Heart right ventricle (tissue), 16 donors: ENCODE measurements at regions not wholly inside any gene's neighbourhood (a gene's known extent, or its start where the extent isn't known, plus 50 kb on each side); places are given as distances from the start of the nearest gene placed in this dataset.

Source experiments
- ATAC-seq, 8 donors: fragments of 200-7000 bp; cut with Tn5 transposase; one replicate each; pipeline ENCODE4 v1.9.1; 2020; ENCODE audit warnings: mild to moderate bottlenecking in 8 of 8, moderate library complexity in 8 of 8, moderate number of reproducible peaks in 1 of 8
- DNase-seq, 2 donors: peaks; one replicate each; pipeline ENCODE4 v3.0.0-alpha.2; 2020
- H3K27ac ChIP-seq, 10 donors: fragments of 200-600 bp; sonication (generic) in 2 of 10; one replicate each; pipeline versions ENCODE4 v1.5.0 to v1.8.0; 2020 to 2022; ENCODE audit warnings: mild to moderate bottlenecking in 3 of 10
- H3K27me3 ChIP-seq, 7 donors: fragments of 200-600 bp; one replicate each; pipeline ENCODE4 v1.8.0; 2021 to 2022; ENCODE audit warnings: mild to moderate bottlenecking in 2 of 7
- H3K36me3 ChIP-seq, 9 donors: fragments of 200-600 bp; sonication (generic) in 1 of 9; one replicate each; pipeline versions ENCODE4 v1.5.0 to v1.8.0; 2020 to 2022; ENCODE audit warnings: mild to moderate bottlenecking in 2 of 9
- H3K4me1 ChIP-seq, 9 donors: fragments of 200-600 bp; sonication (generic) in 1 of 9; one replicate each; pipeline versions ENCODE4 v1.5.0 to v1.8.0; 2020 to 2022; ENCODE audit warnings: mild to moderate bottlenecking in 4 of 9
- H3K4me3 ChIP-seq, 10 donors: fragments of 200-600 bp; sonication (generic) in 2 of 10; one replicate each; pipeline versions ENCODE4 v1.5.0 to v1.8.0; 2020 to 2022; ENCODE audit warnings: mild to moderate bottlenecking in 7 of 10, moderate library complexity in 2 of 10
- H3K9me3 ChIP-seq, 11 donors: fragments of 200-600 bp in 10 of 11; sonication (generic) in 2 of 11; one replicate each; pipeline versions ENCODE4 v1.5.0 to v1.8.0; 2013 to 2022; ENCODE audit warnings: mild to moderate bottlenecking in 2 of 11, control low read depth in 1 of 11, moderate library complexity in 1 of 11
- WGBS, 2 donors: extraction: QIAGEN DNeasy Blood & Tissue Kit; methylation state at CpG; one replicate each; pipeline ENCODE4 v1.1.7; 2013; ENCODE audit warnings: inconsistent platforms in 1 of 2; 5-methylcytosine and 5-hydroxymethylcytosine counted together
- intact Hi-C, 10 donors: fragments of 100-400 bp; cut with DNase I; formaldehyde crosslinking; loops; one replicate each; pipeline versions ENCODE4 v1.11.1 to v1.14.2; 2022
- TF ChIP-seq, protein P1 (sequence below), 9 donors: fragments of 200-600 bp; sonication (generic) in 2 of 9; IDR thresholded peaks; one replicate each; pipeline versions ENCODE4 v1.5.0 to v1.8.0; 2021 to 2022; ENCODE audit warnings: antibody characterized with exemption in 9 of 9, mild to moderate bottlenecking in 5 of 9, moderate library complexity in 1 of 9
- donor health status: Arrhythmogenic right ventricular cardiomyopathy.
- donor health status: ischemic (EF 13 %, LVEDD 7.1; RV severe dilation, severe dysfunction).
- donor health status: healthy with polysubstance abuse.
- donor health status: DM: no; HTN: yes; CAD: no.
- donor health status: DM: no; HTN: no; CAD: no.
- donor health status: ischemic (EF 25% LVEDD 6.9; RV normal size, moderate dysfunction).
- donor health status: ischemic (EF 25% LVEDD 5.7; RV mildly dilated, moderate dysfunction).
- donor health status: healthy.
- donor health status: DM: yes; HTN: yes; CAD: no.
- donor health status: Ischemic cardiomyopathy.
- donor health status: ischemic (EF 35%, LVEDD 5.7; RV mildly dilated, moderate dysfunction).
- donor health status: nonischemic (EF 11% LVEDD 7.7; RV severe dilation, severe dysfunction).
- donor health status: DM: yes; HTN: yes; CAD: no.
- donor health status: PGD.
- donor health status: ischemic (EF 29% LVEDD 5.4; RV normal size, mild dysfunction).
- donor health status: nonischemic (EF 23%, LVEDD 6.1; RV moderate dilation, normal function).

GRCh38 chr3:23116081-23116837 is 86.9 kb upstream of the UBE2E2 start:
- intact Hi-C loops = no loop called here
- Histone ChIP-seq H3K4me3 (no peak overlapping the region), H3K36me3 (no peaks in the 10 kb centered on the region), H3K27ac (no peak overlapping the region), H3K9me3 (no peaks in the 10 kb centered on the region), H3K27me3 (no peaks in the 10 kb centered on the region), H3K4me1 (peaks cover 0 to 23% (median 7%) of the 10 kb centered on the region in 9 donors)
- TF ChIP-seq, protein P1, sequence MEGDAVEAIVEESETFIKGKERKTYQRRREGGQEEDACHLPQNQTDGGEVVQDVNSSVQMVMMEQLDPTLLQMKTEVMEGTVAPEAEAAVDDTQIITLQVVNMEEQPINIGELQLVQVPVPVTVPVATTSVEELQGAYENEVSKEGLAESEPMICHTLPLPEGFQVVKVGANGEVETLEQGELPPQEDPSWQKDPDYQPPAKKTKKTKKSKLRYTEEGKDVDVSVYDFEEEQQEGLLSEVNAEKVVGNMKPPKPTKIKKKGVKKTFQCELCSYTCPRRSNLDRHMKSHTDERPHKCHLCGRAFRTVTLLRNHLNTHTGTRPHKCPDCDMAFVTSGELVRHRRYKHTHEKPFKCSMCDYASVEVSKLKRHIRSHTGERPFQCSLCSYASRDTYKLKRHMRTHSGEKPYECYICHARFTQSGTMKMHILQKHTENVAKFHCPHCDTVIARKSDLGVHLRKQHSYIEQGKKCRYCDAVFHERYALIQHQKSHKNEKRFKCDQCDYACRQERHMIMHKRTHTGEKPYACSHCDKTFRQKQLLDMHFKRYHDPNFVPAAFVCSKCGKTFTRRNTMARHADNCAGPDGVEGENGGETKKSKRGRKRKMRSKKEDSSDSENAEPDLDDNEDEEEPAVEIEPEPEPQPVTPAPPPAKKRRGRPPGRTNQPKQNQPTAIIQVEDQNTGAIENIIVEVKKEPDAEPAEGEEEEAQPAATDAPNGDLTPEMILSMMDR (IDR thresholded peaks at IDR 0.05) = no peak
- no peak for ATAC-seq
- whole genome bisulfite sequencing, 2 donors = 64 to 69% methylated on average over 3 of the region's 3 CpGs
- no peak for DNase-seq

DNA sequence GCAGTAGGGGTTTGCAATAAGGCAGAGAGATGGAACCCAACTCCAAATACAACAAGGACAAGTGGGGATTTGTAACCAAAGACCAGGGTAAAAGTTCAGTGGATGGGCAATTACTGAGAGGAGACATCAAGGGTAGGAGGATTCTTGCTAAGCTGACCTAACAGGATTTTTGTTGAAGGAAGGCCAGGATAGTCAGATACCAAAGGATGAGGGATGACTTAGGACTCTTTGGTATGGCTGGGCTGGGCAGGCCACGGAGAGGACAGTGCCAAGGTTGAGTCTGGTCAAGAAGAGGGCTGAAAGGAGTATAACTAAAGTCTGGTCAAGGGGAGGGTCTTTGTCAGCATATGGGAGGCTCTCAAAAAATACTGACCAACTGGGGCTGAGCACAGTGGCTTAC is 85.3 kb upstream of the UBE2E2 start:
- TF ChIP-seq, protein P1 (IDR thresholded peaks at IDR 0.05) = no peak
- intact Hi-C loops = no loop called here
- Histone ChIP-seq H3K27me3 (no peaks in the 10 kb centered on the region), H3K4me3 (no peak overlapping the region), H3K4me1 (peaks cover 0 to 23% (median 7%) of the 10 kb centered on the region in 9 donors), H3K9me3 (no peaks in the 10 kb centered on the region), H3K36me3 (no peaks in the 10 kb centered on the region), H3K27ac (no peak overlapping the region)
- 75 to 83% methylated on average over 1 of the region's 1 CpG for WGBS, 2 donors
- DNase-seq = no peak
- no peak for ATAC-seq

DNA sequence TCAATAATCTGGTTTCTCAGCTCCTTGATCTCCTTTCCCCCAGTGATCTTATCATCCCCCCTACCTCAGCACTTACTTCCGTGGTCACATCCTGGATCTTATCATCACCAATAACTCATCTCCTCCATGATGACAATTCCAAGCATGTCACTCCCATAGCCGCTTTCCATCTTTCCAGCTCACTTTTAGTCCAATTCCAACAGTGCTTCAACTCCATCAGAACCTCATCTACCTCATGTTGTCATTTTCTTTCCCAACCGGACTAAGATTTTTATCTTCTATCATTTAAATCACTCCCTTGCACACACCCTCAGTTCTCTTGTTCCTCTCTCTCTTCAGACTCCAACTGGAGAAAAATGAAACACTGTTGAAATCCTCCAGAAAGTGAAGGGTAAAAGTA is 75.9 kb upstream of the UBE2E2 start:
- no peak overlapping the region for H3K4me3 ChIP-seq
- TF ChIP-seq, protein P1 (IDR thresholded peaks at IDR 0.05) = no peak
- H3K9me3 ChIP-seq = no peaks in the 10 kb centered on the region
- H3K27me3 ChIP-seq = no peaks in the 10 kb centered on the region
- 85 to 90% methylated on average over 3 of the region's 3 CpGs for WGBS, 2 donors
- no peak for ATAC-seq
- H3K27ac ChIP-seq = no peak overlapping the region
- peaks cover 0 to 15% (median 4%) of the 10 kb centered on the region in 9 donors for H3K4me1 ChIP-seq
- DNase-seq = no peak
- intact Hi-C loops = no loop called here
- H3K36me3 ChIP-seq = no peaks in the 10 kb centered on the region

- no peaks in the 10 kb centered on the region for H3K36me3 ChIP-seq
- peaks cover 0 to 15% (median 4%) of the 10 kb centered on the region in 9 donors for H3K4me1 ChIP-seq
- DNase-seq (no peak), ATAC-seq (no peak)
- TF ChIP-seq, protein P1 (IDR thresholded peaks at IDR 0.05) = no peak
- H3K4me3 ChIP-seq = no peak overlapping the region
- no peaks in the 10 kb centered on the region for H3K27me3 ChIP-seq
- no peak overlapping the region for H3K27ac ChIP-seq
- WGBS, 2 donors = 63% methylated on average over 2 of the region's 2 CpGs
- intact Hi-C loops = no loop called here
- H3K9me3 ChIP-seq = no peaks in the 10 kb centered on the region
These were observed 74.5 kb upstream of the UBE2E2 start for GRCh38 chr3:23128655-23129054.
